ENCODE measurements at regions not wholly inside any gene's neighbourhood (a gene's known extent, or its start where the extent isn't known, plus 50 kb on each side); places are given as distances from the start of the nearest gene placed in this dataset.

DNA sequence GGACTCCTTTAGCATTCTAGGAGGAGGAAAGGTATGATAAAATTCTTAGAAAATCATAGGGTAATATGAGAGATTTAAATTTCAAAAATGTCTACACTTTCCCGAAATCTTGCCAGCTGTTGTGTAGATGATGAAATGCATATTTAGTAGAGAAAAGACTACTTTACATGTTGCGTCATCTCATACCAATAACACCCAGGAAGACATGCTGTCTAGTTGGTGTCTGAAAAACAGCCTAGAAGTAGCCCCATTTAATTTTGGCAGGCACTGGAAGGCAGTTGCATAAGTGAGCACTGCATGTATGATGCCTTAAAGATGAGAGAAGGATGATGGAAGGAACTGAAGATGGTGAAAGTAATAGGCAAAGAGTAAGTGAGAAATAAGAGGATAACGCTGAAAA, 310.5 kb upstream of the TPM1 start:
- no TSS peak for BruUV-seq (replicated peaks)
- no peaks in the 10 kb centered on the region; the same call in 1 of the 2 replicates for H3K9me2 ChIP-seq (ENCODE audit: insufficient read depth, low read length)
- no peak for DNase-seq (ENCODE audit: low spot score)
- H3K4me2 ChIP-seq (ENCODE audit: low read length), result no peak overlapping the region
- intact Hi-C loops (cut with micrococcal nuclease; ENCODE audit: unreplicated experiment), result no loop called here
- no peaks in the 10 kb centered on the region for H3K9me3 ChIP-seq (ENCODE audit: low read length)
- TF ChIP-seq, protein P1, sequence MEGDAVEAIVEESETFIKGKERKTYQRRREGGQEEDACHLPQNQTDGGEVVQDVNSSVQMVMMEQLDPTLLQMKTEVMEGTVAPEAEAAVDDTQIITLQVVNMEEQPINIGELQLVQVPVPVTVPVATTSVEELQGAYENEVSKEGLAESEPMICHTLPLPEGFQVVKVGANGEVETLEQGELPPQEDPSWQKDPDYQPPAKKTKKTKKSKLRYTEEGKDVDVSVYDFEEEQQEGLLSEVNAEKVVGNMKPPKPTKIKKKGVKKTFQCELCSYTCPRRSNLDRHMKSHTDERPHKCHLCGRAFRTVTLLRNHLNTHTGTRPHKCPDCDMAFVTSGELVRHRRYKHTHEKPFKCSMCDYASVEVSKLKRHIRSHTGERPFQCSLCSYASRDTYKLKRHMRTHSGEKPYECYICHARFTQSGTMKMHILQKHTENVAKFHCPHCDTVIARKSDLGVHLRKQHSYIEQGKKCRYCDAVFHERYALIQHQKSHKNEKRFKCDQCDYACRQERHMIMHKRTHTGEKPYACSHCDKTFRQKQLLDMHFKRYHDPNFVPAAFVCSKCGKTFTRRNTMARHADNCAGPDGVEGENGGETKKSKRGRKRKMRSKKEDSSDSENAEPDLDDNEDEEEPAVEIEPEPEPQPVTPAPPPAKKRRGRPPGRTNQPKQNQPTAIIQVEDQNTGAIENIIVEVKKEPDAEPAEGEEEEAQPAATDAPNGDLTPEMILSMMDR (conservative IDR thresholded peaks at IDR 0.05; ENCODE audit: low read length), result no peak
- no peak for TF ChIP-seq EZH2phosphoT487 (IDR thresholded peaks at IDR 0.05; ENCODE audit: borderline replicate concordance, low read depth, low read length)
- POLR2A ChIA-PET, result no interaction called here
- no peaks in the 10 kb centered on the region for H4K20me1 ChIP-seq (ENCODE audit: insufficient read depth, low read length)
- CTCF ChIA-PET (ENCODE audit: unreplicated experiment), result no interaction called here
- no peak overlapping the region for H3K4me3 ChIP-seq (ENCODE audit: low read depth, low read length, poor library complexity, severe bottlenecking)
- no peaks in the 10 kb centered on the region for H3K79me2 ChIP-seq (ENCODE audit: insufficient read depth, low read depth, low read length)
- no peaks in the 10 kb centered on the region for H3K4me1 ChIP-seq (ENCODE audit: insufficient read depth, low read length, poor library complexity, severe bottlenecking)
- no peak overlapping the region for H2AFZ ChIP-seq (ENCODE audit: low read length)
- H3K27ac ChIP-seq (ENCODE audit: low read depth, low read length, poor library complexity, severe bottlenecking), result no peak overlapping the region
- no peaks in the 10 kb centered on the region for H3K36me3 ChIP-seq (ENCODE audit: insufficient read depth, low read length)

DNA sequence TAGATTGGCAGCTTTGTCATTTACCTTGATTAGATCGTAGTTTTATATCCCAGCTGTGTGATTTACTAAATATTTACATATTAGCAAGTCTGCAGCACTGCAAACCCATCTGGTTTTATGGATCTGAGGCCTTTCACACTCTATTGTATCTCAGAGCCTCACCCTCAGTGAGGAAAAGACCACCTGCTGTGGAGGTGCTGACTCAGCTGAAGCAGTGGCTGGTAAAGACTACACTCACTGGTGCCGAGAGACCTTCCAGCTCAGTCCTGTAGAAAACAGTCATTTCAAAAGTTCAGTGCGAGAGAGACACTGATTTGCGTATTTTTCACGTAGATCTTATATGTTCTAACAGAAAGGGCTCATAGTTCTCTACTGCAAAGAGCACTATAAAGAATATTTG, 307.8 kb upstream of the TPM1 start:
- H4K20me1 ChIP-seq (ENCODE audit: insufficient read depth, low read length), result no peaks in the 10 kb centered on the region
- ChIA-PET CTCF (ENCODE audit: unreplicated experiment) (no interaction called here), POLR2A (interaction anchor here (0.8 kb wide), 1 partner anchor 444 kb away, joined by 4 read pairs; no protein-coding TSS in a partner anchor)
- H3K36me3 ChIP-seq (ENCODE audit: insufficient read depth, low read length), result no peaks in the 10 kb centered on the region
- H3K27ac ChIP-seq (ENCODE audit: low read depth, low read length, poor library complexity, severe bottlenecking), result no peak overlapping the region
- no peaks in the 10 kb centered on the region for H3K9me3 ChIP-seq (ENCODE audit: low read length)
- TF ChIP-seq, protein P1 (conservative IDR thresholded peaks at IDR 0.05; ENCODE audit: low read length), result no peak
- no peak for TF ChIP-seq EZH2phosphoT487 (IDR thresholded peaks at IDR 0.05; ENCODE audit: borderline replicate concordance, low read depth, low read length)
- no peak overlapping the region for H3K4me2 ChIP-seq (ENCODE audit: low read length)
- no peak overlapping the region for H3K4me3 ChIP-seq (ENCODE audit: low read depth, low read length, poor library complexity, severe bottlenecking)
- H2AFZ ChIP-seq (ENCODE audit: low read length), result no peak overlapping the region
- no peaks in the 10 kb centered on the region for H3K4me1 ChIP-seq (ENCODE audit: insufficient read depth, low read length, poor library complexity, severe bottlenecking)
- DNase-seq (ENCODE audit: low spot score), result no peak
- intact Hi-C loops (cut with micrococcal nuclease; ENCODE audit: unreplicated experiment), result no loop called here
- no peaks in the 10 kb centered on the region for H3K9me2 ChIP-seq (ENCODE audit: insufficient read depth, low read length)
- H3K79me2 ChIP-seq (ENCODE audit: insufficient read depth, low read depth, low read length), result no peaks in the 10 kb centered on the region
- no TSS peak for BruUV-seq (replicated peaks)

DNA sequence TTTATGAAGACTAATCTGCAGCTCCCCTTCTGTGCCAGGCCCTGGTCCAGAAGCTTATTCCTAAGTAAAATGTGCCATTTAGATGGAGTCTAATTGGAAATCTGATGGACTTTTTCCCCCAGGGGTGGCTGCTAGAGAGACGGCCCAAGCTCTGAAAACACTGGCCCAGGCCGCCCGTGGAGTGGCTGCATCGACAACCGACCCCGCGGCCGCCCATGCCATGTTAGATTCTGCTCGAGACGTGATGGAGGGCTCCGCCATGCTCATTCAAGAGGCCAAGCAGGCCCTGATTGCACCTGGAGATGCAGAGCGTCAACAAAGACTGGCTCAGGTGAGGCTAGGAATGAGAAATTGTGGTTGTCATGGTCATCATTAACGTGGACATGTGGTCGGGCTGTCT, 305.8 kb upstream of the TPM1 start:
- DNase-seq (ENCODE audit: low spot score), result no peak
- H4K20me1 ChIP-seq (ENCODE audit: insufficient read depth, low read length), result no peaks in the 10 kb centered on the region
- BruUV-seq (replicated peaks), result no TSS peak
- H2AFZ ChIP-seq (ENCODE audit: low read length), result no peak overlapping the region
- H3K4me2 ChIP-seq (ENCODE audit: low read length), result no peak overlapping the region
- H3K4me1 ChIP-seq (ENCODE audit: insufficient read depth, low read length, poor library complexity, severe bottlenecking), result no peaks in the 10 kb centered on the region
- ChIA-PET CTCF (ENCODE audit: unreplicated experiment) (no interaction called here), POLR2A (interaction anchor here (0.9 kb wide), 1 partner anchor 1459 kb away, joined by 4 read pairs; no protein-coding TSS in a partner anchor)
- no peak overlapping the region for H3K4me3 ChIP-seq (ENCODE audit: low read depth, low read length, poor library complexity, severe bottlenecking)
- TF ChIP-seq EZH2phosphoT487 (IDR thresholded peaks at IDR 0.05; ENCODE audit: borderline replicate concordance, low read depth, low read length), result no peak
- TF ChIP-seq, protein P1 (conservative IDR thresholded peaks at IDR 0.05; ENCODE audit: low read length), result no peak
- no peaks in the 10 kb centered on the region for H3K36me3 ChIP-seq (ENCODE audit: insufficient read depth, low read length)
- no peak overlapping the region for H3K27ac ChIP-seq (ENCODE audit: low read depth, low read length, poor library complexity, severe bottlenecking)
- no peaks in the 10 kb centered on the region for H3K9me3 ChIP-seq (ENCODE audit: low read length)
- no peaks in the 10 kb centered on the region for H3K9me2 ChIP-seq (ENCODE audit: insufficient read depth, low read length)
- intact Hi-C loops (cut with micrococcal nuclease; ENCODE audit: unreplicated experiment), result no loop called here
- H3K79me2 ChIP-seq (ENCODE audit: insufficient read depth, low read depth, low read length), result no peaks in the 10 kb centered on the region
